GM12873 (cell line): ENCODE measurements at regions not wholly inside any gene's neighbourhood (a gene's known extent, or its start where the extent isn't known, plus 50 kb on each side); places are given as distances from the start of the nearest gene placed in this dataset.

Experiments used
- CTCF ChIP-seq: IDR thresholded peaks from 2 replicates; pipeline ENCODE4 v1.5.1; 2012; ENCODE audit warnings: low read depth, mild to moderate bottlenecking, moderate library complexity, low read length, control low read depth; ENCODE audit not compliant: insufficient read depth; ENCODE audit errors: missing control alignments

- TF ChIP-seq CTCF, result no peak
Measured at GRCh38 chr3:176041812-176042211, 1155.5 kb downstream of the TBL1XR1 start.

- TF ChIP-seq CTCF, result no peak
Measured at GRCh38 chr3:176041185-176041584, 1156.1 kb downstream of the TBL1XR1 start.

GRCh38 chr3:176037636-176038035, 1159.6 kb downstream of the TBL1XR1 start:
- TF ChIP-seq CTCF, result no peak

- no peak for TF ChIP-seq CTCF
Measured at GRCh38 chr3:176032043-176032442, 1165.2 kb downstream of the TBL1XR1 start.

- TF ChIP-seq CTCF, result no peak
Measured at GRCh38 chr3:176009256-176009655, 1150.1 kb downstream of the NAALADL2 start.

GRCh38 chr3:176005564-176005963, 1146.4 kb downstream of the NAALADL2 start:
- no peak for TF ChIP-seq CTCF

- no peak for TF ChIP-seq CTCF
Measured at GRCh38 chr3:175989161-175989560, 1130.0 kb downstream of the NAALADL2 start.

GRCh38 chr3:175988401-175988800, 1129.3 kb downstream of the NAALADL2 start:
- TF ChIP-seq CTCF, result no peak
